ENCODE measurements at regions not wholly inside any gene's neighbourhood (a gene's known extent, or its start where the extent isn't known, plus 50 kb on each side); places are given as distances from the start of the nearest gene placed in this dataset.

DNA sequence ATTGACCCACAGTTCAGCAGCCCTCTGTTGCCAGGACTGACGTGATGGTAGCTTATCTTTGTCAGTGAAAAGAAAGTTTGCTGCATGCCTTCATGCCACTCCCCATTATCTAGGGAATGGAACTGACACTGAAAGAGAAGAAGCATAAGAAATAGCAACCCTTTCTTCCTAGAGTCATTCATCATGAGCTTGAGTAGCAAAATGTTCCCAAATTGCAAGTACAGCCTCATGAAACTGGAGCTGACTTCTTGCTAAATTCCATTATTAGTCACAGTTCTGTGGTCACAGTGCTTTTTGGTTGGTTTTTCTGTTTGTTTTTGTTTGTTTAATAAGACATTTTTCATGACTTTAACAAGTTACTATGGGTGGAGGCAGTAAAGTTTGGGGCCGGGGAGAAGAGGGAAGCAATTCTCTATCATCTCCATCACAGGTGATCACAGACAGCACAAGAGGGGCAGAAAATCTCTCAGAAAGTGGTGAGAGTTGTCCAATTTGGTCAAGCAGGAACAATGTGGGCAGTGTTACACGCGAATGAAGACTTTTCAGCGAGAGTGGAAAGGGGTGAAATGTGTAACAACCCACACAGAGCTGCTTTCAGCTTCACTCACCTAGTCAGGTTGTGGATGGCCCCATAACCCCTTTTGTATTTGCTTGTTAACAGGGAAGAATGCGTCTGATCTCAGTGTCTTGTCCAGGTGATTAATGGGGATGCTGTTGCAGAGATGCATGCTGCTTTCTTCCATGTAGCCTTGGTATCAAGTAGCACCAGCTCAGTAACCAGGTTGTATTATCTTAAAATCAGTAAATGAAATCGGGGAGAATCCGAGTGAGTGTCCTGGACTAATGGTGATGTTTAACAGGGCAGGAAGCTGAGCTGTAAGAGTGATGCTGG lies 440.4 kb downstream of the DMRT2 start:
- TF ChIP-seq, protein P1, sequence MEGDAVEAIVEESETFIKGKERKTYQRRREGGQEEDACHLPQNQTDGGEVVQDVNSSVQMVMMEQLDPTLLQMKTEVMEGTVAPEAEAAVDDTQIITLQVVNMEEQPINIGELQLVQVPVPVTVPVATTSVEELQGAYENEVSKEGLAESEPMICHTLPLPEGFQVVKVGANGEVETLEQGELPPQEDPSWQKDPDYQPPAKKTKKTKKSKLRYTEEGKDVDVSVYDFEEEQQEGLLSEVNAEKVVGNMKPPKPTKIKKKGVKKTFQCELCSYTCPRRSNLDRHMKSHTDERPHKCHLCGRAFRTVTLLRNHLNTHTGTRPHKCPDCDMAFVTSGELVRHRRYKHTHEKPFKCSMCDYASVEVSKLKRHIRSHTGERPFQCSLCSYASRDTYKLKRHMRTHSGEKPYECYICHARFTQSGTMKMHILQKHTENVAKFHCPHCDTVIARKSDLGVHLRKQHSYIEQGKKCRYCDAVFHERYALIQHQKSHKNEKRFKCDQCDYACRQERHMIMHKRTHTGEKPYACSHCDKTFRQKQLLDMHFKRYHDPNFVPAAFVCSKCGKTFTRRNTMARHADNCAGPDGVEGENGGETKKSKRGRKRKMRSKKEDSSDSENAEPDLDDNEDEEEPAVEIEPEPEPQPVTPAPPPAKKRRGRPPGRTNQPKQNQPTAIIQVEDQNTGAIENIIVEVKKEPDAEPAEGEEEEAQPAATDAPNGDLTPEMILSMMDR (optimal IDR thresholded peaks at IDR 0.05 in 1 of 3, IDR thresholded peaks at IDR 0.05 in 1 of 3, conservative IDR thresholded peaks at IDR 0.05 in 1 of 3; ENCODE audit: extremely low read depth in 1 of 3, insufficient read depth in 2 of 3, low read length in 3 of 3): no peak
- TF ChIP-seq EZH2 (IDR thresholded peaks at IDR 0.05; ENCODE audit: low read length): no peak
